ENCODE measurements at regions not wholly inside any gene's neighbourhood (a gene's known extent, or its start where the extent isn't known, plus 50 kb on each side); places are given as distances from the start of the nearest gene placed in this dataset.
"Not testable (repeated sequence)": the region's sequence is repeated elsewhere in the genome, so short reads cannot be mapped to it uniquely, and the experiment has no call there.

- DNase-seq: no peak
- peaks cover 7% of the 10 kb centered on the region for H3K4me1 Mint-ChIP-seq (ENCODE audit: low read depth)
- no peaks in the 10 kb centered on the region for H3K36me3 Mint-ChIP-seq (ENCODE audit: low read depth)
- no peak overlapping the region for H3K27ac Mint-ChIP-seq
- no peak overlapping the region for H3K4me3 Mint-ChIP-seq
- no peaks in the 10 kb centered on the region for H3K27me3 Mint-ChIP-seq
- no peaks in the 10 kb centered on the region for H3K9me3 Mint-ChIP-seq
Observed at GRCh38 chr2:12543076-12543977, 173.4 kb upstream of the TRIB2 start.

- H3K36me3 Mint-ChIP-seq (ENCODE audit: low read depth): no peaks in the 10 kb centered on the region
- H3K4me3 Mint-ChIP-seq: no peak overlapping the region
- H3K4me1 Mint-ChIP-seq (ENCODE audit: low read depth): peaks cover 7% of the 10 kb centered on the region
- DNase-seq: no peak
- H3K9me3 Mint-ChIP-seq: no peaks in the 10 kb centered on the region
- H3K27ac Mint-ChIP-seq: no peak overlapping the region
- H3K27me3 Mint-ChIP-seq: no peaks in the 10 kb centered on the region
Observed at GRCh38 chr2:12543978-12544558, 172.7 kb upstream of the TRIB2 start.

GRCh38 chr2:12547566-12548170 is 169.1 kb upstream of the TRIB2 start:
- H3K4me3 Mint-ChIP-seq: no peak overlapping the region
- peaks cover 9% of the 10 kb centered on the region for H3K4me1 Mint-ChIP-seq (ENCODE audit: low read depth)
- no peak overlapping the region for H3K27ac Mint-ChIP-seq
- no peak for DNase-seq
- H3K9me3 Mint-ChIP-seq: no peaks in the 10 kb centered on the region
- no peaks in the 10 kb centered on the region for H3K27me3 Mint-ChIP-seq
- H3K36me3 Mint-ChIP-seq (ENCODE audit: low read depth): no peaks in the 10 kb centered on the region

- no peak overlapping the region for H3K4me3 Mint-ChIP-seq
- H3K4me1 Mint-ChIP-seq (ENCODE audit: low read depth): peaks cover 11% of the 10 kb centered on the region
- no peaks in the 10 kb centered on the region for H3K27me3 Mint-ChIP-seq
- no peaks in the 10 kb centered on the region for H3K9me3 Mint-ChIP-seq
- no peaks in the 10 kb centered on the region for H3K36me3 Mint-ChIP-seq (ENCODE audit: low read depth)
- H3K27ac Mint-ChIP-seq: no peak overlapping the region
- DNase-seq: no peak
Observed at GRCh38 chr2:12548906-12549305, 167.8 kb upstream of the TRIB2 start.

GRCh38 chr2:12549641-12550040 is 167.1 kb upstream of the TRIB2 start:
- Mint-ChIP-seq H3K9me3 (no peaks in the 10 kb centered on the region), H3K4me3 (no peak overlapping the region), H3K27me3 (no peaks in the 10 kb centered on the region), H3K4me1 (ENCODE audit: low read depth) (peaks cover 16% of the 10 kb centered on the region), H3K36me3 (ENCODE audit: low read depth) (no peaks in the 10 kb centered on the region), H3K27ac (no peak overlapping the region)
- no peak for DNase-seq

GRCh38 chr2:12552092-12552491 is 164.6 kb upstream of the TRIB2 start:
- Mint-ChIP-seq H3K27me3 (no peaks in the 10 kb centered on the region), H3K27ac (no peak overlapping the region), H3K4me3 (no peak overlapping the region), H3K4me1 (ENCODE audit: low read depth) (peaks cover 39% of the 10 kb centered on the region), H3K9me3 (no peaks in the 10 kb centered on the region), H3K36me3 (ENCODE audit: low read depth) (no peaks in the 10 kb centered on the region)
- no peak for DNase-seq

- Mint-ChIP-seq H3K27me3 (no peaks in the 10 kb centered on the region), H3K27ac (peak overlapping the region; percentile 89), H3K36me3 (ENCODE audit: low read depth) (no peaks in the 10 kb centered on the region), H3K4me1 (ENCODE audit: low read depth) (peaks cover 44% of the 10 kb centered on the region), H3K4me3 (peak overlapping the region; percentile 53), H3K9me3 (peaks cover 4% of the 10 kb centered on the region)
- no peak for DNase-seq
Observed at GRCh38 chr2:12554224-12555011, 162.3 kb upstream of the TRIB2 start.

GRCh38 chr2:12555012-12555645 is 161.6 kb upstream of the TRIB2 start:
- DNase-seq: peak; percentile 61
- Mint-ChIP-seq H3K27me3 (no peaks in the 10 kb centered on the region), H3K4me3 (peak overlapping the region; percentile 53), H3K9me3 (peaks cover 4% of the 10 kb centered on the region), H3K36me3 (ENCODE audit: low read depth) (no peaks in the 10 kb centered on the region), H3K4me1 (ENCODE audit: low read depth) (peaks cover 41% of the 10 kb centered on the region), H3K27ac (peak overlapping the region; percentile 89)

- no peaks in the 10 kb centered on the region for H3K27me3 Mint-ChIP-seq
- DNase-seq: peak; percentile 43
- peaks cover 41% of the 10 kb centered on the region for H3K4me1 Mint-ChIP-seq (ENCODE audit: low read depth)
- no peaks in the 10 kb centered on the region for H3K36me3 Mint-ChIP-seq (ENCODE audit: low read depth)
- no peak overlapping the region for H3K4me3 Mint-ChIP-seq
- H3K9me3 Mint-ChIP-seq: peaks cover 4% of the 10 kb centered on the region
- H3K27ac Mint-ChIP-seq: no peak overlapping the region
Observed at GRCh38 chr2:12556762-12557161, 160.0 kb upstream of the TRIB2 start.

- no peaks in the 10 kb centered on the region for H3K27me3 Mint-ChIP-seq
- H3K4me3 Mint-ChIP-seq: no peak overlapping the region
- peaks cover 45% of the 10 kb centered on the region for H3K4me1 Mint-ChIP-seq (ENCODE audit: low read depth)
- no peak overlapping the region for H3K27ac Mint-ChIP-seq
- no peaks in the 10 kb centered on the region for H3K36me3 Mint-ChIP-seq (ENCODE audit: low read depth)
- no peak for DNase-seq
- peaks cover 4% of the 10 kb centered on the region for H3K9me3 Mint-ChIP-seq
Observed at GRCh38 chr2:12557688-12558087, 159.0 kb upstream of the TRIB2 start.

GRCh38 chr2:12558519-12558918 is 158.2 kb upstream of the TRIB2 start:
- no peak overlapping the region for H3K4me3 Mint-ChIP-seq

GRCh38 chr2:12560618-12561017 is 156.1 kb upstream of the TRIB2 start:
- H3K27ac Mint-ChIP-seq: no peak overlapping the region
- H3K4me1 Mint-ChIP-seq (ENCODE audit: low read depth): peaks cover 35% of the 10 kb centered on the region
- H3K4me3 Mint-ChIP-seq: no peak overlapping the region
- DNase-seq: no peak
- no peaks in the 10 kb centered on the region for H3K36me3 Mint-ChIP-seq (ENCODE audit: low read depth)
- H3K9me3 Mint-ChIP-seq: peaks cover 4% of the 10 kb centered on the region
- no peaks in the 10 kb centered on the region for H3K27me3 Mint-ChIP-seq

More at GRCh38 chr2:12558519-12558918, 158.2 kb upstream of the TRIB2 start:
- Mint-ChIP-seq H3K9me3 (peaks cover 4% of the 10 kb centered on the region), H3K27ac (no peak overlapping the region), H3K36me3 (ENCODE audit: low read depth) (no peaks in the 10 kb centered on the region), H3K4me1 (ENCODE audit: low read depth) (peaks cover 43% of the 10 kb centered on the region), H3K27me3 (no peaks in the 10 kb centered on the region)
- no peak for DNase-seq

GRCh38 chr2:12567411-12567810 is 149.3 kb upstream of the TRIB2 start:
- Mint-ChIP-seq H3K4me1 (ENCODE audit: low read depth) (peaks cover 17% of the 10 kb centered on the region), H3K9me3 (no peaks in the 10 kb centered on the region), H3K27ac (no peak overlapping the region), H3K27me3 (no peaks in the 10 kb centered on the region), H3K4me3 (no peak overlapping the region), H3K36me3 (ENCODE audit: low read depth) (no peaks in the 10 kb centered on the region)
- DNase-seq: no peak

- not testable (repeated sequence) for H3K27ac Mint-ChIP-seq; H3K9me3 Mint-ChIP-seq; H3K4me3 Mint-ChIP-seq; DNase-seq; H3K27me3 Mint-ChIP-seq; H3K36me3 Mint-ChIP-seq (ENCODE audit: low read depth)
- peaks cover 12% of the 10 kb centered on the region for H3K4me1 Mint-ChIP-seq (ENCODE audit: low read depth)
Observed at GRCh38 chr2:12569510-12569909, 147.2 kb upstream of the TRIB2 start.

Measured in activated T-cell treated with anti-CD3 and anti-CD28 coated beads, Interleukin-2, amount 50 U/mL, for 24 hours (primary cell).